ENCODE measurements at regions not wholly inside any gene's neighbourhood (a gene's known extent, or its start where the extent isn't known, plus 50 kb on each side); places are given as distances from the start of the nearest gene placed in this dataset.

GRCh38 chr5:158322620-158323019, 463.7 kb upstream of the CLINT1 start (continued):
- TF ChIP-seq ATF6 (CRISPR knock-in tag; conservative IDR thresholded peaks at IDR 0.05) (no peak), HNRNPUL1 (IDR thresholded peaks at IDR 0.05; ENCODE audit: low read depth, low read length) (no peak), ZNF275 (CRISPR knock-in tag; IDR thresholded peaks at IDR 0.05; ENCODE audit: borderline replicate concordance) (no peak)

- Histone ChIP-seq H3K79me2 (ENCODE audit: insufficient read depth, low read length) (no peaks in the 10 kb centered on the region), H4K20me1 (ENCODE audit: insufficient read depth, low read length) (no peaks in the 10 kb centered on the region), H3K36me3 (replicated peaks in 1 of 2; ENCODE audit: control insufficient read depth in 1 of 2, insufficient read depth in 2 of 2, low read length in 2 of 2) (no peaks in the 10 kb centered on the region), H3K4me1 (ENCODE audit: insufficient read depth, low read length) (no peaks in the 10 kb centered on the region), H3K4me3 (replicated peaks in 1 of 3; ENCODE audit: insufficient read depth in 1 of 3, low read depth in 2 of 3, low read length in 3 of 3) (no peak overlapping the region), H3K4me2 (ENCODE audit: low read depth, low read length) (no peak overlapping the region), H3K27me3 (ENCODE audit: control insufficient read depth in 1 of 2, insufficient read depth in 2 of 2, low read length in 2 of 2) (no peaks in the 10 kb centered on the region), H3K27ac (ENCODE audit: extremely low read length, insufficient read depth, low read length) (no peak overlapping the region), H2AFZ (ENCODE audit: low read length) (no peak overlapping the region), H3K9me3 (ENCODE audit: low read length) (peaks cover 10% of the 10 kb centered on the region; the same call in 1 of the 2 replicates), H3K9ac (ENCODE audit: insufficient read depth, low read depth, low read length) (no peak overlapping the region)
- ChIA-PET CTCF (ENCODE audit: low intra/inter-chr PET ratio, low total read pairs) (no interaction called here), POLR2A (no interaction called here)
- ATAC-seq (no peak), FAIRE-seq (no peak), DNase-seq (ENCODE audit: low spot score) (no peak)
- intact Hi-C loops (cut with micrococcal nuclease; ENCODE audit: unreplicated experiment): no loop called here
- no TSS peak for BruUV-seq (replicated peaks)
- 22% methylated on average over 4 of the region's 5 CpGs for WGBS (ENCODE audit: low lambda C conversion rate)
- in situ Hi-C loops (cut with HindIII; ENCODE audit: extremely low pct_ligation_motif_present, low pct_unique_long_range_greater_than_20kb): no loop called here
- TF ChIP-seq MAFK (conservative IDR thresholded peaks at IDR 0.05 in 1 of 2, IDR thresholded peaks at IDR 0.05 in 1 of 2; ENCODE audit: low read length in 2 of 2): peak; percentile 19 to 60; a peak in 3 of 4 replicates
- TF ChIP-seq ZNF224 (CRISPR knock-in tag; IDR thresholded peaks at IDR 0.05): no peak
- no peak for TF ChIP-seq ZFP62 (CRISPR knock-in tag; IDR thresholded peaks at IDR 0.05)
Observed at GRCh38 chr5:158320934-158321333, 462.0 kb upstream of the CLINT1 start.
